GM23248 (cell line): ENCODE measurements at regions not wholly inside any gene's neighbourhood (a gene's known extent, or its start where the extent isn't known, plus 50 kb on each side); places are given as distances from the start of the nearest gene placed in this dataset.

Experiments
- EZH2 ChIP-seq: fragments of 200-600 bp; sonication (generic); IDR thresholded peaks from 2 replicates; pipeline ENCODE4 v1.6.1; 2018; ENCODE audit warnings: antibody characterized with exemption, mild to moderate bottlenecking; ENCODE audit not compliant: insufficient read depth, poor library complexity, severe bottlenecking
- EZH2phosphoT487 ChIP-seq: fragments of 200-600 bp; sonication (generic); IDR thresholded peaks from 2 replicates; pipeline ENCODE4 v1.6.1; 2018; ENCODE audit warnings: antibody characterized with exemption, moderate library complexity, mild to moderate bottlenecking, low read depth; ENCODE audit not compliant: insufficient read depth

DNA sequence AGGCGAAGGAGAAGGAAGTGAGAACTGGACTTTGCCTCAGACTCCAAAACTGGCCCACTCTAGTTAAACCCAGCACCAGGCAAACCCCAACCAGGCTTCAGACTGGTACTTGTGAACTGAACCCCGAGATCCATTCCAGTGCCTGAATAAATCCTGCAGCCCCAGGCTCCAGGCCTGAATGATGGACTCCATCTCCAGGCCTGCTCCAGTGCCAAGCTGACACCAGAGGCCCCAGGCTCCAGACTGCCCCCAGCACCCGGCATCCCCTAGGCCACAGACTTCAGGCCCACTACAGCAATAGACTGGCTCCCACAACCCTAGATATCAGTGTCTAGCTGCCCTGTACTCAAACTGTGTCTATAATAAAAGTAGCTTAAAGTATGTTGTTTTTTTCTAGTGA lies 406.8 kb downstream of the FAM181B start:
- no peak for TF ChIP-seq EZH2
- TF ChIP-seq EZH2phosphoT487 = no peak
